Activated naive CD4-positive, alpha-beta T cell treated with anti-CD3 and anti-CD28 coated beads, Interleukin-2, amount 50 U/mL, for 24 hours (primary cell): ENCODE measurements at regions not wholly inside any gene's neighbourhood (a gene's known extent, or its start where the extent isn't known, plus 50 kb on each side); places are given as distances from the start of the nearest gene placed in this dataset.

Experiments
- H3K27ac Mint-ChIP-seq: one replicate; pipeline ENCODE4 v1.8.0; 2021; ENCODE audit warnings: mild to moderate bottlenecking, mixed read lengths
- H3K27me3 Mint-ChIP-seq: one replicate; pipeline ENCODE4 v1.8.0; 2021; ENCODE audit warnings: mixed read lengths
- H3K36me3 Mint-ChIP-seq: one replicate; pipeline ENCODE4 v1.8.0; 2021; ENCODE audit warnings: mixed read lengths
- H3K4me1 Mint-ChIP-seq: one replicate; pipeline ENCODE4 v1.8.0; 2021; ENCODE audit warnings: mixed read lengths
- H3K4me3 Mint-ChIP-seq: one replicate; pipeline ENCODE4 v1.8.0; 2021; ENCODE audit warnings: mild to moderate bottlenecking, mixed read lengths
- H3K9me3 Mint-ChIP-seq: one replicate; pipeline ENCODE4 v1.8.0; 2021; ENCODE audit warnings: mixed read lengths

GRCh38 chr4:181475781-181476507 is 767.3 kb upstream of the TENM3 start:
- no peaks in the 10 kb centered on the region for H3K9me3 Mint-ChIP-seq
- H3K36me3 Mint-ChIP-seq: no peaks in the 10 kb centered on the region
- H3K4me1 Mint-ChIP-seq: no peaks in the 10 kb centered on the region
- no peak overlapping the region for H3K27ac Mint-ChIP-seq
- no peak overlapping the region for H3K4me3 Mint-ChIP-seq
- no peaks in the 10 kb centered on the region for H3K27me3 Mint-ChIP-seq

GRCh38 chr4:181476508-181476890 is 766.7 kb upstream of the TENM3 start:
- Mint-ChIP-seq H3K4me3 (no peak overlapping the region), H3K4me1 (no peaks in the 10 kb centered on the region), H3K27me3 (no peaks in the 10 kb centered on the region), H3K27ac (no peak overlapping the region), H3K9me3 (no peaks in the 10 kb centered on the region), H3K36me3 (no peaks in the 10 kb centered on the region)

GRCh38 chr4:181477591-181477990 is 765.6 kb upstream of the TENM3 start:
- no peak overlapping the region for H3K4me3 Mint-ChIP-seq
- no peaks in the 10 kb centered on the region for H3K27me3 Mint-ChIP-seq
- no peaks in the 10 kb centered on the region for H3K9me3 Mint-ChIP-seq
- H3K36me3 Mint-ChIP-seq: no peaks in the 10 kb centered on the region
- no peak overlapping the region for H3K27ac Mint-ChIP-seq
- H3K4me1 Mint-ChIP-seq: no peaks in the 10 kb centered on the region

- no peaks in the 10 kb centered on the region for H3K9me3 Mint-ChIP-seq
- no peak overlapping the region for H3K27ac Mint-ChIP-seq
- no peaks in the 10 kb centered on the region for H3K27me3 Mint-ChIP-seq
- no peaks in the 10 kb centered on the region for H3K4me1 Mint-ChIP-seq
- no peak overlapping the region for H3K4me3 Mint-ChIP-seq
- no peaks in the 10 kb centered on the region for H3K36me3 Mint-ChIP-seq
Measured at GRCh38 chr4:181478656-181479055, 764.5 kb upstream of the TENM3 start.

DNA sequence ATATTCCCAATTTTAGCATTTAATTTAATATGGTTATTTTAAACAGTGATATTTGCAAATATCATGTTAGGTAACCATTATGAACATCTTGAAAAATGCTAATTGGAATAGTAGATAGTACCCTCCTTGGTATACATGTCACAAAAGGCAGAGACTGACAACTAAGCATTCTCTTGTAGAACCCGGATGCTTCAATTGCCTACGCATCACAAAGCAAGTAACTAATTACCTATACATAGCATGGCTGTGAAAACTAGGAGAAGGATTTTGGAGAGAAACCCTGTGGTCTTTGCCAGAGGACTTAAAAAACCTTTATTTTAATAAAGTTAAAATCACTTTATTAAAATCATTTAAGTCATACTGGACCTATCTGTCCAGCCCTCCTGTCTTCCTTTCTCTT is 764.1 kb upstream of the TENM3 start:
- H3K27ac Mint-ChIP-seq: no peak overlapping the region
- no peaks in the 10 kb centered on the region for H3K27me3 Mint-ChIP-seq
- H3K4me1 Mint-ChIP-seq: no peaks in the 10 kb centered on the region
- no peaks in the 10 kb centered on the region for H3K9me3 Mint-ChIP-seq
- no peaks in the 10 kb centered on the region for H3K36me3 Mint-ChIP-seq
- H3K4me3 Mint-ChIP-seq: no peak overlapping the region

- no peaks in the 10 kb centered on the region for H3K27me3 Mint-ChIP-seq
- no peaks in the 10 kb centered on the region for H3K4me1 Mint-ChIP-seq
- H3K36me3 Mint-ChIP-seq: no peaks in the 10 kb centered on the region
- H3K4me3 Mint-ChIP-seq: no peak overlapping the region
- H3K9me3 Mint-ChIP-seq: no peaks in the 10 kb centered on the region
- no peak overlapping the region for H3K27ac Mint-ChIP-seq
Measured at GRCh38 chr4:181484396-181484795, 758.8 kb upstream of the TENM3 start.

- H3K27ac Mint-ChIP-seq: no peak overlapping the region
- H3K9me3 Mint-ChIP-seq: no peaks in the 10 kb centered on the region
Measured at GRCh38 chr4:181488926-181489325, 754.3 kb upstream of the TENM3 start.

GRCh38 chr4:181498148-181498547 is 745.1 kb upstream of the TENM3 start:
- no peaks in the 10 kb centered on the region for H3K9me3 Mint-ChIP-seq
- H3K27me3 Mint-ChIP-seq: no peaks in the 10 kb centered on the region
- H3K4me1 Mint-ChIP-seq: no peaks in the 10 kb centered on the region
- H3K4me3 Mint-ChIP-seq: no peak overlapping the region
- H3K36me3 Mint-ChIP-seq: no peaks in the 10 kb centered on the region
- no peak overlapping the region for H3K27ac Mint-ChIP-seq

More at GRCh38 chr4:181488926-181489325, 754.3 kb upstream of the TENM3 start:
- Mint-ChIP-seq H3K4me3 (no peak overlapping the region), H3K36me3 (no peaks in the 10 kb centered on the region), H3K27me3 (no peaks in the 10 kb centered on the region), H3K4me1 (no peaks in the 10 kb centered on the region)

- H3K36me3 Mint-ChIP-seq: no peaks in the 10 kb centered on the region
Measured at GRCh38 chr4:181502611-181503010, 740.6 kb upstream of the TENM3 start.

GRCh38 chr4:181503687-181504390 is 739.4 kb upstream of the TENM3 start:
- Mint-ChIP-seq H3K4me3 (no peak overlapping the region), H3K36me3 (no peaks in the 10 kb centered on the region), H3K4me1 (no peaks in the 10 kb centered on the region), H3K27me3 (no peaks in the 10 kb centered on the region), H3K9me3 (no peaks in the 10 kb centered on the region), H3K27ac (no peak overlapping the region)

More at GRCh38 chr4:181502611-181503010, 740.6 kb upstream of the TENM3 start:
- H3K4me1 Mint-ChIP-seq: no peaks in the 10 kb centered on the region
- H3K27me3 Mint-ChIP-seq: no peaks in the 10 kb centered on the region
- no peak overlapping the region for H3K4me3 Mint-ChIP-seq
- H3K27ac Mint-ChIP-seq: no peak overlapping the region
- H3K9me3 Mint-ChIP-seq: no peaks in the 10 kb centered on the region

DNA sequence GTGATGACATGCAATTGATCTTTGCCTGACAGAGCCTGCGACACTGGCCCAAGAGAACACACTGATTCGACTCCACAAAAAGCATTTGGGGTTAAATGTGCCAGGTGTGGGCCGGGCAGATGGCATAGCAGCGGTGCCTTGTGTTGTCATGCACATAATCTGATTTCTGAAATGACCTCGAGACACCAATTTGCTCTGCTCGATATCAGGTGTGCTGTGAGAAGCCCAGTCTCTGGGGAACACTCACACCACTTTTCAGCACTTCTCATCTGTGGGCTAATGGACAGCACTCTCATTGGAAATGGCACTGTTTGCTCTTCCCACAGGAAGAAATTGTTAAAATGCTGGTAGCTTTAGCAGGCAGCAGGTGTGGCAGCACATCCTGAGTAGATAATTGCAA is 738.3 kb upstream of the TENM3 start:
- H3K36me3 Mint-ChIP-seq: no peaks in the 10 kb centered on the region
- no peaks in the 10 kb centered on the region for H3K27me3 Mint-ChIP-seq
- H3K9me3 Mint-ChIP-seq: peaks cover 4% of the 10 kb centered on the region
- no peak overlapping the region for H3K27ac Mint-ChIP-seq
- no peaks in the 10 kb centered on the region for H3K4me1 Mint-ChIP-seq
- no peak overlapping the region for H3K4me3 Mint-ChIP-seq

DNA sequence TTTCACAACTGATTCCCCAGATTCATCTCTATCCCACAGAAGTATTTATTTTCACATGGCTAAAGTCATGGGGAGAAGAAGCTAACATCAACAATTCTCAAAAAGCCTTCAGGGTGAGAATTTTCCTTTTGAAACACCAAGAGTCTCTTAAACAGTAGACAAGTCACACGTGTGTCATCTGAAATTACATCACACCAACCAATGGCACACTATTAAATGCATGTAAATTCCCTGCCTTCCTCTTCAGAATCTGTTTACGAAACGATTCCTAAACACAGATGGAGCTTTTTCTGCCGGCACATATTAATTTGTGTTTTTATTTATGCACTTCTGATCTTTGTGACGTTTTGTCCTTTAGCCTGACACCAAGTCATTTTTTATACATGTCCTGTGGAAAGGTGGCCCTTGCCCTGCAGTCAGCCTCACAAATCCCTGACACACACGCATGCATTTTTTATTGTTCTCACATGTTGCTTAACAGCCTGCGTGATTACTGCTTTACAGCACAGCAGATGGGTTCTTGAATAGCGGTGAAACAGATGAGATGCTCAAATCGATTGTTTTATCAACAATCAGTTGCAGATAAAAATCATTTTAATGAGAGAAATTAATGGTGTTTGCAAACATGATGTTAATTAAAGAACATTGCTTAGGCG is 735.9 kb upstream of the TENM3 start:
- H3K4me3 Mint-ChIP-seq: no peak overlapping the region
- H3K36me3 Mint-ChIP-seq: no peaks in the 10 kb centered on the region
- H3K9me3 Mint-ChIP-seq: peaks cover 4% of the 10 kb centered on the region
- no peak overlapping the region for H3K27ac Mint-ChIP-seq
- H3K4me1 Mint-ChIP-seq: no peaks in the 10 kb centered on the region
- H3K27me3 Mint-ChIP-seq: no peaks in the 10 kb centered on the region

- Mint-ChIP-seq H3K4me1 (no peaks in the 10 kb centered on the region), H3K27ac (no peak overlapping the region), H3K9me3 (peaks cover 4% of the 10 kb centered on the region), H3K4me3 (no peak overlapping the region), H3K27me3 (no peaks in the 10 kb centered on the region), H3K36me3 (no peaks in the 10 kb centered on the region)
Measured at GRCh38 chr4:181507938-181508337, 735.3 kb upstream of the TENM3 start.

DNA sequence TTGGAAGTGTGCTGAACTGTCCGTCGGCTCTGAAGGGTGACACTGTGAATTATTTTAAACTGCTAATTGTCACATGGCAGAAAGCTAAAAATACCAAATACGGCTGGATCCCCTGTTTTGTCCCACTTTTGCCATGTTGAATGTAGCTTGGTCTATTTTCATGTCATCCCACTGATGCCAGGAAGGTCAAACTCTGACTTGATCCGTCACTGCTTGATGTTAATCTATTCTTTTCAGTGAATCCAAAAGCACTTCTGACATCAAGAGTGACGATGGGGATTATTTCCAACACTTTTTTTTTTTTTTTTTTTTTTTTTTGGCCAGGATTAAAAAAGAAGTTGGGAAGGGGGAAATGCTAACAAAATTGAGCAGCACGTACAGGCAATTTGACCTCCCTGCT is 734.6 kb upstream of the TENM3 start:
- no peaks in the 10 kb centered on the region for H3K27me3 Mint-ChIP-seq
- H3K27ac Mint-ChIP-seq: no peak overlapping the region
- no peak overlapping the region for H3K4me3 Mint-ChIP-seq
- H3K9me3 Mint-ChIP-seq: peaks cover 4% of the 10 kb centered on the region
- no peaks in the 10 kb centered on the region for H3K36me3 Mint-ChIP-seq
- no peaks in the 10 kb centered on the region for H3K4me1 Mint-ChIP-seq

- Mint-ChIP-seq H3K27ac (no peak overlapping the region), H3K4me3 (no peak overlapping the region), H3K27me3 (no peaks in the 10 kb centered on the region), H3K4me1 (no peaks in the 10 kb centered on the region), H3K36me3 (no peaks in the 10 kb centered on the region), H3K9me3 (peaks cover 4% of the 10 kb centered on the region)
Measured at GRCh38 chr4:181509073-181509472, 734.1 kb upstream of the TENM3 start.

- no peak overlapping the region for H3K4me3 Mint-ChIP-seq
- peaks cover 5% of the 10 kb centered on the region for H3K9me3 Mint-ChIP-seq
- no peaks in the 10 kb centered on the region for H3K36me3 Mint-ChIP-seq
- H3K27me3 Mint-ChIP-seq: no peaks in the 10 kb centered on the region
- H3K27ac Mint-ChIP-seq: no peak overlapping the region
- no peaks in the 10 kb centered on the region for H3K4me1 Mint-ChIP-seq
Measured at GRCh38 chr4:181517491-181517890, 725.7 kb upstream of the TENM3 start.
